CD4-positive, alpha-beta T cell treated with Interleukin-15 for 1 hour (primary cell): ENCODE measurements at regions not wholly inside any gene's neighbourhood (a gene's known extent, or its start where the extent isn't known, plus 50 kb on each side); places are given as distances from the start of the nearest gene placed in this dataset.
"Not testable (repeated sequence)": the region's sequence is repeated elsewhere in the genome, so short reads cannot be mapped to it uniquely, and the experiment has no call there.

Experiments
- DNase-seq: peaks from one replicate; pipeline ENCODE4 v3.0.0-alpha.2; 2020

GRCh38 chr9:106783121-106783520, 79.8 kb upstream of the ZNF462 start:
- DNase-seq, result no peak

- no peak for DNase-seq
Measured at GRCh38 chr9:106784076-106784475, 78.9 kb upstream of the ZNF462 start.

DNA sequence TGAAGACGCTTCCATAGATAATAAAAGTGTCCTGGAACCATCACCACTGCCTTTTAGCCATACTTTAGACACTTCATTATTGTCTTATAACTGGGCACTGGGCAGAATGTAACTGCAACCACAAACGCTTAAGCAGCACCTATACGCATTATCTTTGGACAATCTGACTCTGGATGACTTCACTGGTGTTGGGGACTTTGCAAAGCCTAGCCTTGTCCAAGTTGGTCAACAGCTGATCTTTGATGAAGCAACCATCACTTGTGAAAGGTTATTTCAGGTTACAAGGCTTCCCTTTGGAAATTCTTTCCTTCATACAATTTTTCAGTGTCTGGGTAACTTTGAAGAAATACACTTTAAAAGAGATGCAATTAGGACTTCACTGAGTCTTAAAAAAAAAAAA, 77.8 kb upstream of the ZNF462 start:
- DNase-seq, result no peak

- not testable (repeated sequence) for DNase-seq
Measured at GRCh38 chr9:106788021-106788420, 74.9 kb upstream of the ZNF462 start.

- no peak for DNase-seq
Measured at GRCh38 chr9:106795031-106795430, 67.9 kb upstream of the ZNF462 start.

DNA sequence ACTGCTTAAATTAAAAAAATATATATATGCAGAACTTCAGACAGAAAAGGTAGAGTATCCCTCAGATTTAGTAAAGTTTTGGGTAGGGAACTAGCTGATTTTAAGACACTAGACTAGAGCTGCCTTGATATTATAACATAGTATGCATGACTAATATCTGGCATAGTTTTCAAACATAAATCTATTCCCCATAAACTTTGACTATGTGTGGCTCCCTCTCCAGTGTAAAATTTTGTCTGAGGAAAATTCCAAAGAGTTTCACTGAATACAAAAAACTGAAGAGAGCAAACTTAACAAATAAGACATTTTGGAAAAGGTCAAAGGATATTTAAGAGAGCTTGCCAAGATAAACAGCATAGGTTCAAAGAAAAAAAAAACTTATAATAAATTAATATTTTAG, 66.2 kb upstream of the ZNF462 start:
- DNase-seq, result no peak

GRCh38 chr9:106797299-106797698, 65.7 kb upstream of the ZNF462 start:
- no peak for DNase-seq

DNA sequence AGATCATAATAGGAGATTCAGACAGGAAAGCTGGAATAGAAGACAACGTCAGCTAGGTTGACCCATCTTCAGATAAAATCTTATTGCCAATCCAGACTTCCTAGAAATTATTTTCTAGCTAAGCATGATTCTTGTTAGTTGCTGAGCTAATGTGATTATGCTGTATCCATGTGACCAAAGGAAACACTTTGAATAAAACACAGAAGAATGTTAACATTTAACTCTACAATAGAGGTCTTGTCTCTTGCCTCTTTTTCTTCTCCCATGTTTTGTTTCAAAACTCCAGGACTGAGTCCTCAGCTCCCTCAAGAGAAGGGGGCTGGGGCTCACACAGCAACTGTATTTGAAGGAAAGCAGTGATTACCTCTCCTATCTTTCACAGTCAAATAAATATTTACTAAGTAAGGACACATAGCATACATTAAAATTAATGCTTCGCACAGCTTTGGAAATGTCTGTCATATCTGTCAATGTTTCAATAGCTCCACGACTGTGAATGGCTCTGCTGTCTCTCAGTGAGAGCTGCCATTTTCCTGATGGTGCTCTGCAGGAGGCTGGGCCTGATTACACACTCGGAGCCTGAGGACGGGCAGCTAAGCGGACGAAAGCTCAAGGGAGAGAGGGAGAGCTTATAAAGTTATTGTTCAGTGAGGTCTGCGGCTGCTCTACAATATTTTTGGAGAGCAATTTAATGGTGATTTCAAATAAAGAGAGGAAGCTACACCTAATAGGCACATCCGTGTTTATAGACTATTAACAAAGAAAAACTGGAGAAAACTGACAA, 64.8 kb upstream of the ZNF462 start:
- no peak for DNase-seq

DNA sequence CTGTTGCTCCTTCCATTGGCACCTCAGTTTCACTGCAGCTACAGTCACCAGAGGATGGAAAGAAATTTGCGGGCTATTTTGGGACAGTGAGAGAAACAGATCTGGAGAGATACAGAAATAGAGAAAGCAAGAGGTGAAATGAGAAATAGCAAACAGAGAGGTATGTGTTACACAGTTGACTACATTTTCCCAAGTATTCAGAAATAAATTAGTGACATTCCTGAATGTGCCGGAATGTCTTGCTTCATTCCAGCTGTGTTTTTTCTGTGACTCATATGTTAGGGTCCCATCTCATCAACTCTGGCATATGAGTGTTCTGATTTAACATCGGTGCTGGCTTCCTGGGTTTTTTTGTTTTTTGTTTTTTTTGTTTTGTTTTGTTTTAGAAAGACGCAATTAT, 63.8 kb upstream of the ZNF462 start:
- no peak for DNase-seq

- DNase-seq, result no peak
Measured at GRCh38 chr9:106800701-106801270, 62.2 kb upstream of the ZNF462 start.

- no peak for DNase-seq
Measured at GRCh38 chr9:106801816-106802215, 61.1 kb upstream of the ZNF462 start.
